ENCODE measurements at regions not wholly inside any gene's neighbourhood (a gene's known extent, or its start where the extent isn't known, plus 50 kb on each side); places are given as distances from the start of the nearest gene placed in this dataset.

GRCh38 chr3:72230774-72231379 lies 445.9 kb upstream of the PROK2 start:
- no peaks in the 10 kb centered on the region for H3K36me3 ChIP-seq
- H3K27ac ChIP-seq (replicated peaks in 1 of 4), result no peak overlapping the region
- no peak for DNase-seq (ENCODE audit: extremely low spot score)
- H3K27me3 ChIP-seq, result no peaks in the 10 kb centered on the region
- no peak overlapping the region for H3K4me3 ChIP-seq
- intact Hi-C loops (cut with DNase I), result no loop called here
- peaks cover 10 to 36% (median 32%) of the 10 kb centered on the region in 4 donors for H3K4me1 ChIP-seq
- peaks cover 0 to 7% (median 0%) of the 10 kb centered on the region in 4 donors for H3K9me3 ChIP-seq
- WGBS, result 67% methylated on average over 1 of the region's 1 CpG
- no peak for TF ChIP-seq CTCF (IDR thresholded peaks at IDR 0.05)
- no peak for TF ChIP-seq POLR2A (IDR thresholded peaks at IDR 0.05; ENCODE audit: low read depth)
- TF ChIP-seq EP300 (IDR thresholded peaks at IDR 0.05), result no peak
- TF ChIP-seq POLR2AphosphoS5 (IDR thresholded peaks at IDR 0.05), result no peak

GRCh38 chr3:72229952-72230351 lies 445.0 kb upstream of the PROK2 start:
- Histone ChIP-seq H3K27me3 (no peaks in the 10 kb centered on the region), H3K4me1 (peaks cover 10 to 36% (median 31%) of the 10 kb centered on the region in 4 donors), H3K9me3 (peaks cover 0 to 16% (median 6%) of the 10 kb centered on the region in 4 donors), H3K27ac (replicated peaks in 1 of 4) (no peak overlapping the region), H3K36me3 (no peaks in the 10 kb centered on the region), H3K4me3 (no peak overlapping the region)
- DNase-seq (ENCODE audit: extremely low spot score), result no peak
- WGBS, result 82% methylated on average over 4 of the region's 4 CpGs
- TF ChIP-seq POLR2A (IDR thresholded peaks at IDR 0.05; ENCODE audit: low read depth) (no peak), POLR2AphosphoS5 (IDR thresholded peaks at IDR 0.05) (no peak), CTCF (IDR thresholded peaks at IDR 0.05) (no peak), EP300 (IDR thresholded peaks at IDR 0.05) (no peak)
- intact Hi-C loops (cut with DNase I), result no loop called here

GRCh38 chr3:72227486-72228070 lies 442.6 kb upstream of the PROK2 start:
- no peak overlapping the region for H3K27ac ChIP-seq (replicated peaks in 1 of 4)
- peaks cover 0 to 18% (median 13%) of the 10 kb centered on the region in 4 donors for H3K4me1 ChIP-seq
- no peak for DNase-seq (ENCODE audit: extremely low spot score)
- TF ChIP-seq POLR2A (IDR thresholded peaks at IDR 0.05; ENCODE audit: low read depth) (no peak), CTCF (IDR thresholded peaks at IDR 0.05) (no peak), POLR2AphosphoS5 (IDR thresholded peaks at IDR 0.05) (no peak), EP300 (IDR thresholded peaks at IDR 0.05) (no peak)
- H3K36me3 ChIP-seq, result no peaks in the 10 kb centered on the region
- H3K9me3 ChIP-seq, result peaks cover 0 to 25% (median 14%) of the 10 kb centered on the region in 4 donors
- no peaks in the 10 kb centered on the region for H3K27me3 ChIP-seq
- H3K4me3 ChIP-seq, result no peak overlapping the region
- 78% methylated on average over 5 of the region's 5 CpGs for WGBS
- intact Hi-C loops (cut with DNase I), result no loop called here

GRCh38 chr3:72224804-72225509 lies 440.0 kb upstream of the PROK2 start:
- Histone ChIP-seq H3K36me3 (no peaks in the 10 kb centered on the region), H3K4me3 (no peak overlapping the region), H3K27me3 (no peaks in the 10 kb centered on the region), H3K9me3 (peaks cover 0 to 25% (median 14%) of the 10 kb centered on the region in 4 donors), H3K27ac (replicated peaks in 1 of 4) (no peak overlapping the region), H3K4me1 (peaks cover 0 to 6% (median 0%) of the 10 kb centered on the region in 4 donors)
- intact Hi-C loops (cut with DNase I), result no loop called here
- WGBS, result 94% methylated on average over 2 of the region's 2 CpGs
- TF ChIP-seq POLR2A (IDR thresholded peaks at IDR 0.05; ENCODE audit: low read depth) (no peak), POLR2AphosphoS5 (IDR thresholded peaks at IDR 0.05) (no peak), CTCF (IDR thresholded peaks at IDR 0.05) (no peak), EP300 (IDR thresholded peaks at IDR 0.05) (no peak)
- DNase-seq (ENCODE audit: extremely low spot score), result no peak

Measured in esophagus muscularis mucosa (tissue), 4 donors.